T-helper 2 cell (primary cell): ENCODE measurements at regions not wholly inside any gene's neighbourhood (a gene's known extent, or its start where the extent isn't known, plus 50 kb on each side); places are given as distances from the start of the nearest gene placed in this dataset.

Experiments
- DNase-seq, 5 experiments: peaks; one replicate each; pipeline versions ENCODE4 v3.0.0 to v3.0.0-alpha.2; 2012 to 2022

DNA sequence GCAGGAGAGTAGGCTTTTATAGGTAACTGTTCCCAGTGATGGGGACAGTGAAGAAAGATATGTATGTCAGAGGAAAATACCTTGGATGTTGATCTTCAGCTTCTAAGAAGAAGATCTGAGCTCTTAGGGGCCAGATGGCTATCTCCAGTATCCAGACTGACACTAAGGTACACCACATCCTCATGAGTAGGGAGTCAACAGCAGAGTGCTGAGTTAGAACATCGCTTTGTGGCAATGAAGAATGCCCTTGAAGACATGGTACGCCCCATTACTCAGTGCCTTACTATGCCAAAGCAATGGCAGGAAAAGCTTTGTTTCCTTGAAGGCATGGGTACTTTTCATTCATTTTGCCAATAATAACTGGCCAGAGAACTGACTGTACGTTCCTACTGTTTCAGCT, 263.7 kb downstream of the CEMIP2 start:
- DNase-seq, result peak in 1 of 5 experiments; percentile 22

DNA sequence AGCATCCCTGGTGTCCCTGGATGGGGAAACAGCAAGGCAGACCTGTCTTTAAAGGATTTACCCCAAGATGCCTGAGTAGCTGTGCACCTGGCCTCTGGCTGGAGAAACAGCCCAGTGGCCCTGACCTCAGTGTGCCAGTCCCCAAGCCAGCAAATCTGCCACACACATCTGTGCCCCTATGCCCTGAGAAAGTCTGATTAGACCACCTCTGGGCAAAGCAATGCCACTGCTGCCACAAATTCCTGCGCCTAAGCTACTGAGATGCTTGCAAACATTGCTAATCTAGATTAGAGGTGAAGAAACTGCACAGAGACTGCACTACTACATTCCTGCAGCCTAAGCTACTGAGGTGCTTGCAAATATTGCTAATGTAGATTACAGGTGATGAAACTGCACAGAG, 269.6 kb downstream of the CEMIP2 start:
- DNase-seq, result no peak

DNA sequence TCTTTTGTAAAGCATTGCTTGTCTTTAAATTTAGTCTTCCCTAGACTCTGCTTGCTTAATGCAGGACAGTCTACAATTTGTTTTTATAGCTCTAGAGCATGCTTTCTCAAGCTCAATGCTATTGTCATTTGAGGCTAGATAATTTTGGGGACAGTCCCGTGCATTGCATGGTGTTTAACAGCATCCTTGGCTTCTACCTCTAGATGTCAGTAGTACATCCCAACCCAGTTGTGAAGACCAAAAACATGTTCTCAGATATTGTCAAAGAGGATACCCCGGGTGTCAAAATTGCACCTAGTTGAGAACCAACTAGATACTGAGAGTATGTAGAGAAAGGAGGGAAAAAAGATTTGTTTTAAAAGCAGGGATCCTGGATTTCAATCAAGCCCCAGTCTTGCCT, 277.5 kb downstream of the CEMIP2 start:
- no peak for DNase-seq

DNA sequence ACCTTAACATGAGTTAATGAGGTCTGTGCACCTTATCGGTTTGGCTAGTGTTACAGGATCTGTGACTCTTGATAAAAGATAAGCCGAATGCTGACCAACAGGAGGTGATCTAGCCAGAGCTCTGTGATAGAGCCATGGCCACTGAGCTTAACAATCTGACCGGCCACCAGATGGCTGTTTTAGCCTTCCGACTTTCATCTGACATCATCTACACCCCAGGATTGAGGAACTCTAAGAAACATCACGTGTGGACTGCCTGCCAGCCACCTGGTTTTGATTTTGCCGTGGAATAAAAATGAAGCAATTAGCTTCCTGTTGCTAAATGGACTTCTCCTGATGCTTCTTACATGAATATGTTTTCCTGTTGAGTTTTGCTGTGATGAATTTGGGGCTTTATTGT, 281.3 kb downstream of the CEMIP2 start:
- DNase-seq, result no peak

DNA sequence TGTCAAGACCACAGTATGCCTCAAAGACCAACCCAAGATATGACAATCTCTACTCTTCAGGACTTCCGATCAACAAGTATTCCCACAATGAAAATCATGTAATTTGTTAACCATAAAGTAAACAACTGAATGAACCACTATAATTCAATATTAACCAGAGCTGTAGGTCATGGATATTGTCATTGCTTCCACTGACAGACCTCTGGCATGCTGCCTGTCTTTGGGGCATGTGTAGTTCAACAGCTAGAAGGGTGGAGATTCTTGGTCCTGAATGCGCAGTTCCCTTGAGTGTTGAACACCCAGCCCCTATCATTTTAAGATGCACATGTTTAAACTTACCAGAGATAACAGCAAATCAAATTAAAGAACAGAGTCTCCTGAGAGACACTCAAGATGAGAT, 283.0 kb downstream of the CEMIP2 start:
- no peak for DNase-seq

DNA sequence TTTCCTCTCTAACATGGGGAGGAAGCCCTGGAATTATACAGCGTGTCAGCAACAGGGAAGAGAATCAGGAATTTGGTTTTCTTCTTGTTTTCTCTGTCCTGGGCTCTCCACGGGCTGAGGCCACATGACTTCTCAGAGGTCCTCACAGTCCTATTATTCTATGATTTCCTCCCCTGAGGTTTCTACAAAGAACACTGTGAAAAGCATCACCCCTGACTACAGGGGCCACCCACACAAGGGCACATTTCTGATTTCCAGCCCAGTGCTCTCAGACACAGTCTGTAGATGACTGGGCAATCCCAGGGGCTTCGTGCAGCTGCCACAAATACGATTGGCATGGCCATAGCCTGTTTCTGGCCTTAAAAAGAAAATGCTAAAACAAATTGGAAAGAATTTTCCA, 284.9 kb downstream of the CEMIP2 start:
- no peak for DNase-seq

DNA sequence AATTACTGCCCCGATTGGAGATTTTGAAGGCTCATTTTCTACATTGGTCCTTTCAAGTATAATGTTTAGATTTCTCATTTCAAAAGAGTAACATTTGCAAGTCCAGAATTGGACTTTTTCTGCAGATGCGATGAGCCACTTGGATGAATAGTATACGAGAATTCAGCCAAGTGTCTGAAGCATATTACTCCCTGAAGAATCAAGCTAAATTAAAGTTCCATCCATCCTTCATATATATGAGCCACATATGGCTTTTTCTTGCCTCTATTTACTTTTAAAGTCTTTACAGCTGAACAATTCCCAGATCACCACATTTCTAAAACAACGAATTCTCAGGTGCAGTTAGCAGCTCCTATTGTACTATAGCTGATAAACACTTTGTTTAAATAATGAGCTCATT, 288.7 kb downstream of the CEMIP2 start:
- no peak for DNase-seq

DNA sequence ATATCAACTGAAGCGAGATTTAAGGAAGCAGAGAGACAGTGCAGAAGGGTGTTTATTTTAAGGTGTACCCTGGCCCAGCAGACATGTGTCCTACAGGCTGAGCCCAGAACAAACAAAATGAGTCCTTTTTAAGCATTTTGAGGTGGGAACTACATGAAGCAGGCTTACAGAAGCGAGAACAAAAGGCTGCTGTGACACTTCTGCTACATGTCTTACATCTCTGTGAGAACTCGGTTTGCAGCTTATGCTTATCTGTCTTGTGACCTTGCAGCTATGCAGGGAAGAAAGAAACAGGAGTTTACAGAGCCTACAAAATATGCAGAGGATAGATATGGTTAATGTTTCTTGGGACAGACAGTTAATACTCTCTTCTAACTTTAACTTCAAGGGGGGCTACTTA, 295.9 kb downstream of the CEMIP2 start:
- no peak for DNase-seq

DNA sequence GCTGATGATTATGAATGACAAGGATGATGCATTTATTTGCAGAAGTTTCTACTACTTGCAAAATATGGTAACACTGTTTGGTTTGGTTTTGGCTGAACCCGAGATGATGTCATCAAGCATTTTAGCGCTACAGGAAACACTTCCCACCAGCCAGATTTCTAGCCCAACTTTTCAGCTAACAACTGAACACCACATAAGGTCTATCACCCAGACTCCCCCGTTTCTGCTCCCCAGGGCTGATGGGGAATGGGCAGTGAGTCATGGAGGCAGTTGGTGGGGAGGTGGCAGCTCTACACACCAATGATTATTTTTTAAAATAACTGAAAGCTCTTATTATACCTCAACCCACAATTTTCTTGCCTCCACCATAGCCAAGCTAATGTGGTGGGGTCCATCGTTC, 302.9 kb downstream of the CEMIP2 start:
- DNase-seq, result no peak

DNA sequence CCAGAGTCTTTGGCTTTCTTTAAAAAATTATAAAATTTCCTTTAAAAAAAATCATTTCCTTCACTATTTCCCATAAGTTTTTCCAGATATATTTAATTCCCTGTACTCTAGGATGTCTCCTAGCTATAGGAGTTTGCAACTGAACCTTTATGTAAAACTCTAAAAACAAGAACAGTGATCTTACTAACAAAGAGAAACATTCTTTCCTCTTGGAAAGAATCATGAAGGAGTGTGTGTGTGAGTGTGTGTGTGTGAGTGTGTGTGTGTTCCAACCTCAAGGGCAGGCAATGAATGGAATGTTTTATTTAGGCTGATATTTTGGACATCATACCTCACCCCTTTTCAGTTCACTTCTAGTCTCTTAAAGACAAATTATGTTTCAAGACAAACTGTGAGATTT, 309.2 kb downstream of the CEMIP2 start:
- no peak for DNase-seq

DNA sequence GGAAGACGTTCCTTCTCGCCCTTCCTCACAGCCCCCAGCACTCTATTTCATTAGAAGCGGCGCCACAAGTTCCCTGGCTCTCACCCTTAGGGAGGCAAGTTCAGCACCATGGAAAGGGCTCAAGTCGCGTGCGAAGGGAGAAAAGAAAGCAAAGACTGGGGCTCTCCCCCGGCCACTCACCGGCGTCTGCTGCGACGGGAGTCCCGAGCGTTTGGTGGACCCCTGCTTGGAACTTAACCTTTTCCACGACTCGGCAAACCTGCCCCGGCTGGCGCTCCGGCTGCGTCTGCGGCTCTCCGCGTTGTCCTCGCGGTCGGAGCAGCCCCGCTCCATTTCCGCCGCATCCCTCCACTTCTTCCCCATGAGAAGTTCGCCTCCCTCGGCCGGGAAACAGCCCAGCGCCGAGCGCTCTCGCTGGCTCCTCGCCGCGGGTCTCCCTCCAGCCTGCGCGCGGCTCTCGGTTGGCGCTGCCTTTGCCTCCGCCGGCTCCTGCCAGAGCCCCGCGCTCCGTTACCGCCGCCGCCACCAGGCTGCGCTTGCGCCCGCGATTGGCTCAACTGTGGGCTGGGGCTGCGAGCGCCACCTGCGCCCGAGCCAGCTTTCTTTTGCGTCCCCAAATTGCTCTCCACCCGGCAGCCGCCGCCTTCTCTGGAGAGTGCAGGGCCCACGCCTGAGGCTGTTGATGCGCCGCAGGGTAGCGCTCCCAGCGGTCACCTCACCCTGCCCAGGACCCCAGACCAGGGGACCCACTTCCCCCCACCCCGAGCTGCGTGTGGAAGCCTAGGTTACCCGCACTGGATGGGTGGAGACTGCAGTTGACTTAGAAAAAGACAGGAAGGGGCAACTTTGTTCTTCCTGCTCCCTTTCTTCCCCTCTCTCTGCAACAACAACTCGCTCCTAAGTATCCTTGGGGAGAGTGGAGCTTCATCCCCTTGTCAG, 321.6 kb downstream of the CEMIP2 start:
- peak in 1 of 5 experiments; percentile 53 for DNase-seq

DNA sequence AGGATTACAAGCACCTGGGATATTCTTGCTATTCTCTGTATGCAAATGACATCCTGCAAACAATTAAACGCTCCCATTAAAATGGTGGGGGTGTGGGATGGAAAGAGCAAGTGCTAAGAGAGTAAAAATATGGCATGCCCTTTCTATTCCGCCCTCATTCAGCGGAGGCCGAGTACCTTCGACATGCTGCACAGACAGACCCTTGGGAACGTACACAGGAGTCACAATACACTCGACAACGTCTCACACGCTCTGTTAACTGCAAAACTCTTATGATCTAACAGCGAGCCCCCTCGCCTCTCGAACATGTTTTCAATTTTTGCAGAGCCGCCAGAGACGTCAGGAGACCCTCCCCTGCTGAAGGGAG, 322.2 kb downstream of the CEMIP2 start:
- no peak for DNase-seq

DNA sequence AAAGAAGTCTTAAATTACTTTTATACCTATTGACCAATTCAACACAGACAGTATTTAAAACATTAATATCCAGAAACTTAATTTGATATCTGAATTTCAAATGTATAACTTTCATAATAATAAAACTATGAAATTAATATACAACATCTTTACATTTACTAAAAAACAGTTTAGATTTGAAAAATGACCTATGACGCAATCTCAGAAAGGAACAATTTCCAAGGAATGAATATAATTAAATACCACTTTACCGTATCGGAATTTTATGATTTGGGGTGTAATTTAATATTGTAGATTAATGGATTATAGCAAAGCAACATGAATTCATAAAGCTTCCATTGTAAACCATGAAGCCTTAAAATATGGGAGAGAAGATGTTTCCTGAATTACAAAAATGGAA, 321.5 kb upstream of the TRPM3 start:
- DNase-seq, result no peak

DNA sequence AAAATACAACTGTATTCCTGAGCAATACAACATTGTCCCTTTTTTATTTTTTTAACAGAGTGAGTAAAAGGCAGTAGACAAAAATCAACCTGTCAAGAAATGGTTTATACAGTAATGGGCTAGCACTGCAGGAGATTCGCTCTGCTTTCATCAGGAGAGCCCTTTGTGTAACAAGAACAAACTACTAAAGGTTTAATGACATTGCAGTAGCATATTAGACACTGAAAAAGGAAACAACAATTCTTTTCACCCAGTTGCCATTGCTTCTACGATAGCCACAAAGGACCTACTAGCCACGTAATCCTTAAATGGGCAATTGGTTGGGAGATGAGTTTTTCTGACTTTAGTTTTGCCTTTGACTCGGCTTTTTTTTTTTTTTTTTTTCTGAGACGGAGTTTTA, 319.8 kb upstream of the TRPM3 start:
- DNase-seq, result no peak

DNA sequence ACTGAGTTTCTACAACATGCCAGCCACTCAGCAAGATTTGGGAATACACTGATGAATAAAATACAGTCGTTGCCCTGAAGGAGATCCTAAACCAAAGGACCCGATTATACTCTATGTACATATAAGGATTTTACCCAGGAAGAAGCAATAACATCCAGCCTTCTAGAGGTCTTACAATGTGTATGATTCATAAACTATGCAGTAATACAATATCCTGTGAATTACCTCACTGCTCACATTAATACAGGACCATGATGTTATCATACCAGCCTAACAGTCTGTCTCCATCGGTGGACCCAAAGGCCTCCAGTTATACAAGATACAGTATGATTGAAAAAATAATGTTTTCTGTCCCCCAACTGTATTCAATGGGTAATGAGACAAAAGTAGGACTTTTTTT, 310.5 kb upstream of the TRPM3 start:
- no peak for DNase-seq

DNA sequence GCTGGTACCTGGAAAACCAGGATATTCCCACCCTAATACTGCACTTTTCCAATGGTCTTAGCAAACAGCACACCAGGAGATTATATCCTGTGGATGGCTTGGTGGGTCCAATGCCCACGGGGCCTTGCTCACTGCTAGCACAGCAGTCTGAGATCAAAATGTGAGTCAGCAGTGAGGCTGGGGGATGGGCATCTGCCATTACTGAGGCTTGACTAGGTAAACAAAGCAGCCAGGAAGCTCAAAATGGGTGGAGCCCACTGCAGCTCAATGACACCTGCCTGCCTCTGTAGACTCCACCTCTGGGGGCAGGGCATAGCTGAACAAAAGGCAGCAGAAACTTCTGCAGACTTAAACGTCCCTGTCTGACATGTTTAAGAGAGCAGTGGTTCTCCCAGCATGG, 285.9 kb upstream of the TRPM3 start:
- peak in 1 of 5 experiments; percentile 31 for DNase-seq

DNA sequence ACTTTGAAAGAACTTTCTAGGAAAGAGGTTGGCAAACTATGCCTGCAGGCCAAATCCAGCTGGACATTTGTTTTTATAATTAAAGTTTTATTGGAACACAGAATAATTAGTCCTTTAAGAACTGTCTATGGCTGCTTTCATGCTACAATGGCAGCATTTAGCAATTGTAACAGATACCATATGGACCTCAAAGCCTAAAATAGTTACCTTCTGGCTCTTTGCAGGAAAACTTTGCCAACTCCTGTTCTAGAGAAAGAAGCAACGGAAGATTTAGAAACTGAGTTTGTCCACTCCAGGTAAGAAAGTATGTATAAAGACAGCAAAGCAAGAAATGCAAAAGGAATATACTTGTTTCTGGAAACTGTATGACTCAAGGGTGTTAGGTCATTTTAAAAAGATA, 281.7 kb upstream of the TRPM3 start:
- DNase-seq, result no peak

DNA sequence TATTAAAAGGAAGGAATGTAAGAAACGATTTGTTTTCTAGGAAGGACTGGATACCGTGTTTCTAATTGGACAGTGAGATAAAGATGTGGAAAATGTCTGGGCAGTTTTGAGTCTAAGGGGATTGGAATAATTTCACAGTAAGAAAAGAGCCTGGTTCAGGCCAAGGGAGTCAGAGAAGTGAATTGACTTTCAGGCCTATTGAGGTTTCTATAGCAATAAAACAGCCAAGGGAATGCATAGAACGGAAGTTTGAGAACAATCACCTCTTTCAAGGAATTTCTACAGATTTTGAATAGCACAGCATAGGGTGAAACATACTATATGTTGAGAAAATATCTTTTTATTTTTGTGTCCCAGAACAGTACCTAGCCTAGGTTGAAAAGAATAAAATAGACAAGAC, 271.6 kb upstream of the TRPM3 start:
- DNase-seq, result no peak

DNA sequence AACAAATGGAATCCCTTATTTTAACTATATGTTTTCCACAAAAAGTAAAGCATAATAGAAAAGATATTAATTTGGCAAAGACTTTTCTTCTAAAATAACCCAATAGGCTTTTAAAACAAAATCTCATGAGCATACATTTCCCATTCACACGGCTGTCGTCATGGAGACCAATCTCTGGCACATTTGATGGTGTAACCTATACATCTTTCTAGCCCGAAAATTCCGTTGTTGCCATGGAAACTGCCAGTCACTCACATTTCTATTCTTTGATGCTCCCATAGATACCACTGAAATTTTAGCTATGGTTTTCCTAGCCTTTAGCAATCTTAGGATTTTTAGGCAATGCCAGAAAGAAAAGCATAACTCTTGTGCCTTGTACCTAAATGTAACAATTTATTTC, 262.9 kb upstream of the TRPM3 start:
- no peak for DNase-seq

DNA sequence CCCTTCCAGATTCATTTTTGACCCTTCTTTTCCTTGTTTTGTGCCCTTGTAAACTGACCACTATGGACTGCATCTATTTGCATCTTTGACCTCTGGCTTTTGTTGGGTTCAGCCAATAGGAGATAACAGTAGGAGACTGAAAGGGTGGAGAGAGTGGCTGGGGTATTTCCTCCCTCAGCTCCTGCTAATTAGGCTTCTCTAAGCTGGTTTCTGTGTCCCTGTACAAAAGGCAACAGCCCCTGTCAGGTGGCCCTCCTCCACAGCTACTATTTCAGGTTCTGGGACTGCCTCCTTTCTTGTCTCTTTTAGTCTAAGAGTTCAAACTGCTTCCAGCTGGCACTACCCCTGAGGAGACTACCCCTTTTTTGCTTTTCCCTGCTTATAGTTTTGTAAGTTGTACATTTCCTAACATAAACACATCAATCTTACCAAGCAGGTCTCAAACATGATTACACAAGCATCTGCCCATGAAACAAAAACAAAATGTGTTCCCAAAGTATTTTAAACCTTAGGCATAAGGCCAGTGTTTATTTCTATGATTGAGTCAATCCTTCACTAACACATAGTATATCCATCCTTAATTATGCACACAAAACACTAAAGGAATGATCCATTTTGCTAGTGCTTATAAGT, 262.0 kb upstream of the TRPM3 start:
- no peak for DNase-seq

DNA sequence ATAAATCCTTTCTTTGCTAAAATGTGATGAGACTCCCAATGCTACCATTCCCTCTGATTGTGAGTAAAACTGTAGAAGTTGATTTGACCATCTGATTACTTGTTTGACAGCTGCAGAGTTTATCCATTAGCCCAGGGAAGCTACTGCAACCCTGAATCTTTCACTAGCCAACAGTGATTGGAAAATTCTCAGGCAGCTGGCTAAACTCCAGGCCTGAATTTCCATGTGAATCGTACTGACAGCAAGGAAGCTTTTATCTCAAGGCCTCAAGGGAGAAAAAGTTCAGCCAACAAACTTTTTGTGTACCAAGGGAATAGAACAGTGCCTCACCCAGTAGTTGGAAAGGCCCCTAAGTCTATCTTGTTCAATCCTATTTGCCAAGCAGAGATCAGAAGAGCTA, 246.7 kb upstream of the TRPM3 start:
- DNase-seq, result no peak

DNA sequence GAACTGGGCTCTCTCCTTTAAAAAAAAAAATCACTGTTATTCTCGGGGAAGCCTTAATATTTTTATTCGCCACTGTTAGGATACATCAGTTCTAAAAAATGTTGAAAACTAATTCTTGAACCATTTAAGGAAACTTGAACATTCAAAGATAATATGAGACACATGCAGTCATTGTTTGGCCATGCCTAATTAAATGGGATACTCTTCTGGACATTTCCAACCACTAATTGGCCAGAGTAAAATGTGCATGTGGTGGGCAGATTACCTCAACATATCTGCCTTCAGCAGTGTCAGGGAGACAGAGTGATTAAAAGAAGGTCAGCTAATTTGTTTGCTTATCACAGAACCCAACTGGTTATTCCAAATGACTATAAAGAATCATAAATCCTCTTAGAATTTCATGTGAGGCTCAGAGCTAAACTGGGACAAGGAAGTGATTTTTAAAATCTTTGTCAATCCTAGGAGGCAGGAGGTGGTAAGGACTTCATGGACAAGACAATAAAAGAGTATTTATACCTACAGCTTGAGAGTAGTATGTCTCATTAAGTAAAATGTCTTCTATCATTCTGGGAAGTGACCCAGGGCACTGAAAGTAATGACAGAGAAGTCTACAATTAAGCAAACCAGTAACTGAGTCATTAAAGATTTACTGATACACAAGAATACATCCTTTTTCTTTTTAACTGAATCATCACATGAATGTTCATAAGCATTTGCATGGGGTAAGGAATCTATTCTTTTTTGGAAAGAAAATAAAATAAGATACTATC, 242.9 kb upstream of the TRPM3 start:
- no peak for DNase-seq

DNA sequence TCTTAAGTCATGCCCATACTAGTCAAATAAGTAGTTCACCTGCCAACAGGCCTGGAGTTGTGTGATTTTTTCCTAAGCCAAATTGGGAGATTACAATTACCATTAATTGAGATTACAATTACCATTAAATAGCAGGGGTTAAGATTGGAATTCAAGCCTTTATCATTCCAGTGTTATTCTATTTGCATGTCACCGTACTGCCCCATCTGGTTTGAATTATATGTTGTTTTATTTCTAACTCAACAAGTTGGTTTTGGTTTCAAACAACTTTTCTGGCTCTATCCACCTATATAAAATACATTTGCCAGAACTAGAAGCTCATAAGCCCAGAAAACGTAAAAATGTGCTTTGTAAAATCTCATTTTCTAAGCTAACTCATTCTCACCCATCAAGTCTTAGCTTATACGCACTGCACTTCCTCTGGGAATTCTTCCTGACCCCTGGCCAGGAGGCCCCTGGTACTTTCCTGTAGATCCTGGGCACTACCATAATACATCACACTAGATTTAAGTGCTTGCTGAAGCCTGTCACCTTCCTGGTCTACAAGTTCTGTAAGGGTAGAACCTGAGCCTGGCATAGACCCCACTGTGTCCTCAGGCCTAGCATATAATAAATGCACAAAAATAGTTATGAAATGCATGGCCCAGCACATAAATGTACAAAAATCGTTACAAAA, 242.0 kb upstream of the TRPM3 start:
- no peak for DNase-seq
